ENCODE measurements at regions not wholly inside any gene's neighbourhood (a gene's known extent, or its start where the extent isn't known, plus 50 kb on each side); places are given as distances from the start of the nearest gene placed in this dataset.

DNA sequence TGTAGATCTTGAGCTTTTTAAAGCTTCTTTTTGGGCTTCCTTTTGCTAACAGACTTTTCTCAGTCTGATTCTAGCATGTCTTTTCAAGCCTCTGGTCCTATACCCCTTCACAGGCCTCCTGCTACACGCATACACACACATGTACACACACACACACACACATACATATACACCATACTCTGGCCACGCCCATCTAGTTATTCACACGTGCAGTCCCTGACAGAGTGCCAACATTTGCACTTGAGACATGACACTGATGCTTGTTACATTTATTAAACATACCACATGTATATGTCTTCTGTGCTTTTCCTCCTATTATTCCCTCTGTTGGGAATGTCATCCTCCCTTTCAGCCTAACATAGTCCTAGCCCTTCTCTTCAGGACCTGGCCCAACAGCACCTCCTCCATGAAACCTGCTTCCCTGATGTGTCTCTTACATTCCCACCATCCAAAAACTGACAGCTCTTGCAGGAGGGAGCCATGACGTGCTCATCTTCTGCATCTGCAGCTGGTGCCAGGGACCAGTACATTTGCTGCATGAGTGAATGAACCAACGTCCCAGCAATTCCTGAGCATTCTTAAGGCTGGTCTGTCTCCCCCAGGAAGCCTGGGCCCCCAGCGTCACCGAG lies 222.1 kb downstream of the ARHGAP12 start:
- TF ChIP-seq, protein P1, sequence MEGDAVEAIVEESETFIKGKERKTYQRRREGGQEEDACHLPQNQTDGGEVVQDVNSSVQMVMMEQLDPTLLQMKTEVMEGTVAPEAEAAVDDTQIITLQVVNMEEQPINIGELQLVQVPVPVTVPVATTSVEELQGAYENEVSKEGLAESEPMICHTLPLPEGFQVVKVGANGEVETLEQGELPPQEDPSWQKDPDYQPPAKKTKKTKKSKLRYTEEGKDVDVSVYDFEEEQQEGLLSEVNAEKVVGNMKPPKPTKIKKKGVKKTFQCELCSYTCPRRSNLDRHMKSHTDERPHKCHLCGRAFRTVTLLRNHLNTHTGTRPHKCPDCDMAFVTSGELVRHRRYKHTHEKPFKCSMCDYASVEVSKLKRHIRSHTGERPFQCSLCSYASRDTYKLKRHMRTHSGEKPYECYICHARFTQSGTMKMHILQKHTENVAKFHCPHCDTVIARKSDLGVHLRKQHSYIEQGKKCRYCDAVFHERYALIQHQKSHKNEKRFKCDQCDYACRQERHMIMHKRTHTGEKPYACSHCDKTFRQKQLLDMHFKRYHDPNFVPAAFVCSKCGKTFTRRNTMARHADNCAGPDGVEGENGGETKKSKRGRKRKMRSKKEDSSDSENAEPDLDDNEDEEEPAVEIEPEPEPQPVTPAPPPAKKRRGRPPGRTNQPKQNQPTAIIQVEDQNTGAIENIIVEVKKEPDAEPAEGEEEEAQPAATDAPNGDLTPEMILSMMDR (IDR thresholded peaks at IDR 0.05; ENCODE audit: low read depth, low read length, missing input control) = no peak
- no peak for TF ChIP-seq FOXA1 (IDR thresholded peaks at IDR 0.05)
- TF ChIP-seq RAD21 (IDR thresholded peaks at IDR 0.05) = no peak
